ENCODE measurements at regions not wholly inside any gene's neighbourhood (a gene's known extent, or its start where the extent isn't known, plus 50 kb on each side); places are given as distances from the start of the nearest gene placed in this dataset.

GRCh38 chr5:71844862-71845261, 125.8 kb downstream of the CARTPT start:
- Histone ChIP-seq H3K27me3 (no peaks in the 10 kb centered on the region), H3K36me3 (no peaks in the 10 kb centered on the region), H3K4me3 (no peak overlapping the region), H3K9me3 (peaks cover 0 to 16% of the 10 kb centered on the region in 2 donors), H3K4me1 (no peaks in the 10 kb centered on the region), H3K27ac (no peak overlapping the region)
- ATAC-seq = no peak
- TF ChIP-seq, protein P1, sequence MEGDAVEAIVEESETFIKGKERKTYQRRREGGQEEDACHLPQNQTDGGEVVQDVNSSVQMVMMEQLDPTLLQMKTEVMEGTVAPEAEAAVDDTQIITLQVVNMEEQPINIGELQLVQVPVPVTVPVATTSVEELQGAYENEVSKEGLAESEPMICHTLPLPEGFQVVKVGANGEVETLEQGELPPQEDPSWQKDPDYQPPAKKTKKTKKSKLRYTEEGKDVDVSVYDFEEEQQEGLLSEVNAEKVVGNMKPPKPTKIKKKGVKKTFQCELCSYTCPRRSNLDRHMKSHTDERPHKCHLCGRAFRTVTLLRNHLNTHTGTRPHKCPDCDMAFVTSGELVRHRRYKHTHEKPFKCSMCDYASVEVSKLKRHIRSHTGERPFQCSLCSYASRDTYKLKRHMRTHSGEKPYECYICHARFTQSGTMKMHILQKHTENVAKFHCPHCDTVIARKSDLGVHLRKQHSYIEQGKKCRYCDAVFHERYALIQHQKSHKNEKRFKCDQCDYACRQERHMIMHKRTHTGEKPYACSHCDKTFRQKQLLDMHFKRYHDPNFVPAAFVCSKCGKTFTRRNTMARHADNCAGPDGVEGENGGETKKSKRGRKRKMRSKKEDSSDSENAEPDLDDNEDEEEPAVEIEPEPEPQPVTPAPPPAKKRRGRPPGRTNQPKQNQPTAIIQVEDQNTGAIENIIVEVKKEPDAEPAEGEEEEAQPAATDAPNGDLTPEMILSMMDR (IDR thresholded peaks at IDR 0.05) = no peak
- no peak for DNase-seq
- intact Hi-C loops (cut with DNase I) = no loop called here

DNA sequence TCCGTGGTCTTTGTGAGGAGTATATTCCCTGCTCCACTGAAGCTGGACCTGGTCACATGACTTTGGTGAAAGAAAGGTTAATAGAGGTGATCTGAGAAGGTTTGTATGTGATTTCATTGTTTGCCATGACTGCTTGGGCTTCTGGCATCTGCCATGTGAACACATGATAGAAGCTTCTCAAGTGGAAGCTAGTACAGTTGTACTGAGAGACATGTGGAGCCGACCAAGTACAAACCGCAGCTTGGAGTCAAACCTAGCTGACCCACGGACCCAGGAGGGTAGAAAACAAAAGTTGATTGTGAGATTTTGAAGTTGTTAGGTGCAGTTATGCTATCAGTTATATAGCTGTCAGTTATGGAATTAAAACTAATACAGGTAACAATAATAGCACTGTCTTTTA, 140.4 kb downstream of the CARTPT start:
- H3K4me3 ChIP-seq = no peak overlapping the region
- no peaks in the 10 kb centered on the region for H3K4me1 ChIP-seq
- intact Hi-C loops (cut with DNase I) = no loop called here
- ATAC-seq (no peak), DNase-seq (no peak)
- peaks cover 3 to 16% of the 10 kb centered on the region in 2 donors for H3K9me3 ChIP-seq
- TF ChIP-seq, protein P1 (IDR thresholded peaks at IDR 0.05) = no peak
- H3K27ac ChIP-seq = no peak overlapping the region
- H3K36me3 ChIP-seq = no peaks in the 10 kb centered on the region
- no peaks in the 10 kb centered on the region for H3K27me3 ChIP-seq

GRCh38 chr5:71860048-71860447, 141.0 kb downstream of the CARTPT start:
- H3K4me1 ChIP-seq = no peaks in the 10 kb centered on the region
- DNase-seq (no peak), ATAC-seq (no peak)
- peaks cover 3 to 12% of the 10 kb centered on the region in 2 donors for H3K9me3 ChIP-seq
- intact Hi-C loops (cut with DNase I) = no loop called here
- no peak overlapping the region for H3K27ac ChIP-seq
- no peaks in the 10 kb centered on the region for H3K36me3 ChIP-seq
- TF ChIP-seq, protein P1 (IDR thresholded peaks at IDR 0.05) = no peak
- no peaks in the 10 kb centered on the region for H3K27me3 ChIP-seq
- no peak overlapping the region for H3K4me3 ChIP-seq

GRCh38 chr5:71861682-71862081, 142.6 kb downstream of the CARTPT start:
- intact Hi-C loops (cut with DNase I) = no loop called here
- TF ChIP-seq, protein P1 (IDR thresholded peaks at IDR 0.05) = no peak
- Histone ChIP-seq H3K27ac (no peak overlapping the region), H3K4me1 (no peaks in the 10 kb centered on the region), H3K9me3 (peaks cover 0 to 1% of the 10 kb centered on the region in 2 donors), H3K4me3 (no peak overlapping the region), H3K27me3 (no peaks in the 10 kb centered on the region), H3K36me3 (no peaks in the 10 kb centered on the region)
- ATAC-seq (no peak), DNase-seq (no peak)

DNA sequence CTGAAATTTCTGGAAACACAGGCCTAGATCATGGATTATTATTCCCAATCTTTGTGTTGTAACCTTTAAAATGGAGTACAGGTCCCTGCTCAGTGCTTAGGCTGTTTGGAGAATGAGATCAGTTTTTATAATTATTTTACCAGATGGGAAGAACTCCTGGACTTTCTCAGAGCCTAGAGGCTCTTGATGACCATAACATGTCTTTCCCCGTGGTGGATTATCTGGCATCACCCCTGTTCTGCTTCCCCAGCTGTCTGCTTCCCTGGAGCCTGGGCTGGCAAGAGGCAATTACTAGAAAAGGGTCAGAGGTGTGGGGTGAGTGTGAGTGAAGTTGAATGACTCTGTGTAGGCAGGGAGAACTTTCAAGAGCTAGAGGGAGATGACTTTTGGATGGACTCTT, 143.0 kb downstream of the CARTPT start:
- H3K9me3 ChIP-seq = no peaks in the 10 kb centered on the region
- no peak overlapping the region for H3K27ac ChIP-seq
- H3K36me3 ChIP-seq = no peaks in the 10 kb centered on the region
- no peaks in the 10 kb centered on the region for H3K4me1 ChIP-seq
- no peak overlapping the region for H3K4me3 ChIP-seq
- H3K27me3 ChIP-seq = no peaks in the 10 kb centered on the region
- intact Hi-C loops (cut with DNase I) = no loop called here
- ATAC-seq (no peak), DNase-seq (no peak)
- TF ChIP-seq, protein P1 (IDR thresholded peaks at IDR 0.05) = no peak

Measured in left lung (tissue), 4 donors.